ENCODE measurements at regions not wholly inside any gene's neighbourhood (a gene's known extent, or its start where the extent isn't known, plus 50 kb on each side); places are given as distances from the start of the nearest gene placed in this dataset.

GRCh38 chr13:85430216-85430794 is 368.9 kb downstream of the SLITRK6 start:
- no peak overlapping the region for H3K27ac Mint-ChIP-seq
- H3K4me3 Mint-ChIP-seq = no peak overlapping the region
- DNase-seq (ENCODE audit: low spot score) (no peak), ATAC-seq (no peak)
- no peaks in the 10 kb centered on the region for H3K27me3 Mint-ChIP-seq (ENCODE audit: low read depth)
- TF ChIP-seq AFF4 (CRISPR knock-in tag; IDR thresholded peaks at IDR 0.05; ENCODE audit: borderline replicate concordance) = no peak
- TF ChIP-seq FOXK1 (CRISPR knock-in tag; IDR thresholded peaks at IDR 0.05) = no peak
- TF ChIP-seq PRRX2 (CRISPR knock-in tag; IDR thresholded peaks at IDR 0.05) = no peak
- no peak for TF ChIP-seq MXD4 (CRISPR knock-in tag; IDR thresholded peaks at IDR 0.05; ENCODE audit: borderline replicate concordance)
- TF ChIP-seq ZMAT4 (CRISPR knock-in tag; IDR thresholded peaks at IDR 0.05) = no peak
- TF ChIP-seq ZNF671 (CRISPR knock-in tag; IDR thresholded peaks at IDR 0.05) = no peak
- H3K36me3 Mint-ChIP-seq = no peaks in the 10 kb centered on the region
- no peaks in the 10 kb centered on the region for H3K4me1 Mint-ChIP-seq
- ChIA-PET POLR2A (no interaction called here), CTCF (no interaction called here)
- no peaks in the 10 kb centered on the region for H3K9me3 Mint-ChIP-seq

- no peaks in the 10 kb centered on the region for H3K4me1 Mint-ChIP-seq
- no peaks in the 10 kb centered on the region for H3K27me3 Mint-ChIP-seq (ENCODE audit: low read depth)
- no peak for ATAC-seq
- DNase-seq (ENCODE audit: low spot score) = no peak
- H3K27ac Mint-ChIP-seq = no peak overlapping the region
- H3K4me3 Mint-ChIP-seq = no peak overlapping the region
- TF ChIP-seq ZBTB21 (CRISPR knock-in tag; IDR thresholded peaks at IDR 0.05; ENCODE audit: borderline replicate concordance) (no peak), ZSCAN18 (CRISPR knock-in tag; IDR thresholded peaks at IDR 0.05) (no peak), USF2 (CRISPR knock-in tag; IDR thresholded peaks at IDR 0.05) (no peak), SMAD4 (CRISPR knock-in tag; IDR thresholded peaks at IDR 0.05) (no peak), ZNF219 (CRISPR knock-in tag; IDR thresholded peaks at IDR 0.05; ENCODE audit: borderline replicate concordance) (no peak), FOXP4 (CRISPR knock-in tag; IDR thresholded peaks at IDR 0.05) (no peak), GABPB1 (CRISPR knock-in tag; IDR thresholded peaks at IDR 0.05) (no peak), ESRRA (CRISPR knock-in tag; IDR thresholded peaks at IDR 0.05; ENCODE audit: borderline replicate concordance) (no peak)
- H3K36me3 Mint-ChIP-seq = no peaks in the 10 kb centered on the region
- no peaks in the 10 kb centered on the region for H3K9me3 Mint-ChIP-seq
- ChIA-PET POLR2A (no interaction called here), CTCF (no interaction called here)
These were observed 371.8 kb downstream of the SLITRK6 start for GRCh38 chr13:85427416-85427815.

- TF ChIP-seq STAT6 (CRISPR knock-in tag; conservative IDR thresholded peaks at IDR 0.05; ENCODE audit: low read depth) = no peak
- ChIA-PET CTCF (no interaction called here), POLR2A (no interaction called here)
- no peak overlapping the region for H3K27ac Mint-ChIP-seq
- H3K4me1 Mint-ChIP-seq = no peaks in the 10 kb centered on the region
- ATAC-seq = no peak
- DNase-seq (ENCODE audit: low spot score) = no peak
- no peaks in the 10 kb centered on the region for H3K9me3 Mint-ChIP-seq
- H3K4me3 Mint-ChIP-seq = no peak overlapping the region
- no peaks in the 10 kb centered on the region for H3K36me3 Mint-ChIP-seq
- H3K27me3 Mint-ChIP-seq (ENCODE audit: low read depth) = no peaks in the 10 kb centered on the region
These were observed 379.1 kb downstream of the SLITRK6 start for GRCh38 chr13:85420136-85420535.
